Esophagus muscularis mucosa (tissue), 4 donors: ENCODE measurements at regions not wholly inside any gene's neighbourhood (a gene's known extent, or its start where the extent isn't known, plus 50 kb on each side); places are given as distances from the start of the nearest gene placed in this dataset.
"Not testable (repeated sequence)": the region's sequence is repeated elsewhere in the genome, so short reads cannot be mapped to it uniquely, and the experiment has no call there.

Experiments used
- DNase-seq: peaks from one replicate; pipeline ENCODE4 v3.0.0-alpha.2; 2017; ENCODE audit errors: extremely low spot score
- H3K27ac ChIP-seq, 4 donors: fragments of 200-600 bp; sonication (generic); replicated peaks in 1 of 4; 1 replicate in 3 of 4; 2 replicates in 1 of 4; pipeline ENCODE4 v1.5.1; 2016 to 2019; ENCODE audit warnings: mild to moderate bottlenecking in 1 of 4
- H3K27me3 ChIP-seq, 4 donors: fragments of 200-600 bp; sonication (generic); one replicate each; pipeline versions ENCODE4 v1.5.1 to v1.6.0; 2016 to 2019
- H3K36me3 ChIP-seq, 4 donors: fragments of 200-600 bp; sonication (generic); one replicate each; pipeline ENCODE4 v1.5.1; 2016 to 2019
- H3K4me1 ChIP-seq, 4 donors: fragments of 200-600 bp; sonication (generic); one replicate each; pipeline ENCODE4 v1.5.1; 2016 to 2019
- H3K4me3 ChIP-seq, 4 donors: fragments of 200-600 bp; sonication (generic); 1 replicate in 2 of 4; 2 replicates in 2 of 4; pipeline ENCODE4 v1.5.1; 2016 to 2019; ENCODE audit warnings: mild to moderate bottlenecking in 4 of 4, moderate library complexity in 1 of 4
- H3K9me3 ChIP-seq, 4 donors: fragments of 200-600 bp; sonication (generic); 1 replicate in 3 of 4; 2 replicates in 1 of 4; pipeline ENCODE4 v1.5.1; 2016 to 2019
- CTCF ChIP-seq, 3 experiments: fragments of 200-600 bp in 2 of 3; fragments of 450-650 bp in 1 of 3; sonication (generic) in 2 of 3; IDR thresholded peaks; one replicate each; pipeline ENCODE4 v1.5.1; 2017 to 2019; ENCODE audit warnings: antibody characterized with exemption in 3 of 3, mild to moderate bottlenecking in 2 of 3, moderate library complexity in 1 of 3
- EP300 ChIP-seq: sonication (generic); formaldehyde crosslinking; IDR thresholded peaks from one replicate; pipeline ENCODE4 v1.6.1; 2017; ENCODE audit warnings: antibody characterized with exemption
- POLR2A ChIP-seq: fragments of 450-650 bp; IDR thresholded peaks from one replicate; pipeline ENCODE4 v1.6.1; 2017; ENCODE audit warnings: antibody characterized with exemption, moderate library complexity, mild to moderate bottlenecking, low read depth
- POLR2AphosphoS5 ChIP-seq, 2 donors: sonication (generic); formaldehyde crosslinking; IDR thresholded peaks; one replicate each; pipeline ENCODE4 v1.6.1; 2017; ENCODE audit warnings: antibody characterized with exemption in 2 of 2
- WGBS: methylation state at CpG from one replicate; pipeline ENCODE4 v1.1.5; 2018; 5-methylcytosine and 5-hydroxymethylcytosine counted together
- intact Hi-C: fragments of 100-400 bp; cut with DNase I; formaldehyde crosslinking; loops from one replicate; pipeline ENCODE4 v1.15.1; 2023

- intact Hi-C loops = no loop called here
- DNase-seq = no peak
- 85% methylated on average over 1 of the region's 1 CpG for WGBS
- H3K36me3 ChIP-seq = no peaks in the 10 kb centered on the region
- no peak overlapping the region for H3K27ac ChIP-seq
- no peaks in the 10 kb centered on the region for H3K9me3 ChIP-seq
- H3K27me3 ChIP-seq = no peaks in the 10 kb centered on the region
- TF ChIP-seq POLR2A = no peak
- H3K4me1 ChIP-seq = peaks cover 7 to 22% (median 17%) of the 10 kb centered on the region in 4 donors
- H3K4me3 ChIP-seq = no peak overlapping the region
Measured at GRCh38 chr1:68919075-68919474, 422.2 kb upstream of the DEPDC1 start.

- H3K4me1 ChIP-seq, H3K9me3 ChIP-seq, H3K4me3 ChIP-seq, DNase-seq, H3K27me3 ChIP-seq, intact Hi-C loops, H3K27ac ChIP-seq, H3K36me3 ChIP-seq: not testable (repeated sequence)
- 97% methylated on average over 23 of the region's 30 CpGs for WGBS
Measured at GRCh38 chr1:68923475-68924088, 426.7 kb upstream of the DEPDC1 start.

- Histone ChIP-seq H3K4me1 (no peaks in the 10 kb centered on the region), H3K9me3 (no peaks in the 10 kb centered on the region), H3K27ac (no peak overlapping the region), H3K4me3 (no peak overlapping the region), H3K27me3 (no peaks in the 10 kb centered on the region), H3K36me3 (no peaks in the 10 kb centered on the region)
- 85% methylated on average over 1 of the region's 1 CpG for WGBS
- no peak for DNase-seq
- intact Hi-C loops = no loop called here
- TF ChIP-seq EP300 (no peak), POLR2AphosphoS5 (IDR thresholded peaks at IDR 0.05) (no peak), POLR2A (no peak), CTCF (IDR thresholded peaks at IDR 0.05) (no peak)
Measured at GRCh38 chr1:68930101-68930500, 433.2 kb upstream of the DEPDC1 start.

- no peak for DNase-seq
Measured at GRCh38 chr1:68936530-68936929, 439.6 kb upstream of the DEPDC1 start.

GRCh38 chr1:68938051-68938666 lies 441.3 kb upstream of the DEPDC1 start:
- Histone ChIP-seq H3K9me3 (no peaks in the 10 kb centered on the region), H3K4me1 (peaks cover 0 to 6% (median 0%) of the 10 kb centered on the region in 4 donors), H3K27ac (no peak overlapping the region), H3K4me3 (no peak overlapping the region), H3K36me3 (no peaks in the 10 kb centered on the region), H3K27me3 (no peaks in the 10 kb centered on the region)
- DNase-seq = no peak
- TF ChIP-seq CTCF (IDR thresholded peaks at IDR 0.05) (no peak), POLR2A (no peak), EP300 (no peak), POLR2AphosphoS5 (IDR thresholded peaks at IDR 0.05) (no peak)
- WGBS = 93% methylated on average over 5 of the region's 5 CpGs
- intact Hi-C loops = no loop called here

More at GRCh38 chr1:68936530-68936929, 439.6 kb upstream of the DEPDC1 start:
- peaks cover 0 to 6% (median 0%) of the 10 kb centered on the region in 4 donors for H3K4me1 ChIP-seq
- no peak overlapping the region for H3K4me3 ChIP-seq
- 86% methylated on average over 3 of the region's 3 CpGs for WGBS
- no peak overlapping the region for H3K27ac ChIP-seq
- no peaks in the 10 kb centered on the region for H3K27me3 ChIP-seq
- no peak for TF ChIP-seq POLR2A
- TF ChIP-seq CTCF (IDR thresholded peaks at IDR 0.05) = no peak
- TF ChIP-seq EP300 = no peak
- TF ChIP-seq POLR2AphosphoS5 (IDR thresholded peaks at IDR 0.05) = no peak
- no peaks in the 10 kb centered on the region for H3K36me3 ChIP-seq
- intact Hi-C loops = no loop called here
- H3K9me3 ChIP-seq = no peaks in the 10 kb centered on the region

GRCh38 chr1:68950036-68950435 lies 453.2 kb upstream of the DEPDC1 start:
- Histone ChIP-seq H3K4me1 (no peaks in the 10 kb centered on the region), H3K36me3 (no peaks in the 10 kb centered on the region), H3K9me3 (peaks cover 0 to 4% (median 0%) of the 10 kb centered on the region in 4 donors), H3K4me3 (no peak overlapping the region), H3K27me3 (no peaks in the 10 kb centered on the region), H3K27ac (no peak overlapping the region)
- TF ChIP-seq POLR2AphosphoS5 (IDR thresholded peaks at IDR 0.05) = no peak
- TF ChIP-seq EP300 = no peak
- TF ChIP-seq POLR2A = no peak
- no peak for TF ChIP-seq CTCF (IDR thresholded peaks at IDR 0.05)
- 55% methylated on average over 3 of the region's 3 CpGs for WGBS
- intact Hi-C loops = no loop called here
- DNase-seq = no peak
